ACHN (cell line): ENCODE measurements at regions not wholly inside any gene's neighbourhood (a gene's known extent, or its start where the extent isn't known, plus 50 kb on each side); places are given as distances from the start of the nearest gene placed in this dataset.
"Not testable (repeated sequence)": the region's sequence is repeated elsewhere in the genome, so short reads cannot be mapped to it uniquely, and the experiment has no call there.

ENCODE experiments used
- DNase-seq: peaks from one replicate; pipeline ENCODE4 v3.0.0-alpha.2; 2015
- in situ Hi-C: cut with HindIII; loops from 2 replicates; pipeline ENCODE4 v1.10.0; 2017; ENCODE audit warnings: low sequenced_read_pairs, low pct_ligation_motif_present, low pct_unique_long_range_greater_than_20kb

- in situ Hi-C loops = no loop called here
- no peak for DNase-seq
These were observed 419.2 kb downstream of the AASDHPPT start for GRCh38 chr11:106496677-106497076.

DNA sequence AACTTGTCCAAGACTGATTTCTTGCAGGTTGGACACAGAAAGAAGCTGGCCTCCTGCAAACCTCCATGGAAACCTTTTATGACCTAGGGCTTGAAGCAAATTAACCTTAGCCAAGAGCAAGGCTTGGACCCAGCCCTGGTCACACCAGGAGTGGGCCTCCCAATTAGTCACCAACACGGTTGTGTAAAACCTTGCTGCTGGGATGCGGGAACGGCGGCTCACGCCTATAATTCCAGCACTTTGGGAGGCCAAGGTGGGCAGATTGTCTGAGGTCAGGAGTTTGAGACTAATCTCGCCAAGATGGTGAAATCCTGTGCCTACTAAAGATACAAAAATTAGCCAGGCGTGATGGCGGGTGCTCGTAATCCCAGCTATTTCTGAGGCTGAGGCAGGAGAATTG, 419.9 kb downstream of the AASDHPPT start:
- in situ Hi-C loops = no loop called here
- no peak for DNase-seq

- in situ Hi-C loops = no loop called here
- no peak for DNase-seq
These were observed 420.4 kb downstream of the AASDHPPT start for GRCh38 chr11:106497822-106498221.

GRCh38 chr11:106503901-106504300, 426.4 kb downstream of the AASDHPPT start:
- in situ Hi-C loops = no loop called here
- peak; percentile 80 for DNase-seq

- no peak for DNase-seq
- in situ Hi-C loops = no loop called here
These were observed 430.3 kb downstream of the AASDHPPT start for GRCh38 chr11:106507645-106508306.

DNA sequence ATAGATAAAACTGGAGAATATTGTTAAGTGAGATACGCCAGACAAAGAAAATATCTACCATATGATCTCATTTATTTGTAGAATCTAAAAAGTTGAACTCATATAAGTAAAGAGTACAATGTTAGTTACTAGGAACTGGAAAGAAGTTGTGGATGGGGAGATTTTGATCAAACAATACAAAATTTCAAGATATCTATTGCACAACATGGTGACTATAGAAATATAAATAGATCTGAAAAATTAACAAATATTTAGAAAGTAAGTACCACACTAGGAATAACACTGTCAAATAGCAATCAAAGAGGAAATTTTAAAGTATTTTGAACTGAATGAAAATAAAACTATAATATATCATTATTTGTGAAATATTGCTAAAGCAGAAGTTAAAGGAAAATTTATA, 437.2 kb downstream of the AASDHPPT start:
- in situ Hi-C loops = no loop called here
- no peak for DNase-seq

- in situ Hi-C loops = no loop called here
- DNase-seq = no peak
These were observed 440.0 kb downstream of the AASDHPPT start for GRCh38 chr11:106517426-106517825.

DNA sequence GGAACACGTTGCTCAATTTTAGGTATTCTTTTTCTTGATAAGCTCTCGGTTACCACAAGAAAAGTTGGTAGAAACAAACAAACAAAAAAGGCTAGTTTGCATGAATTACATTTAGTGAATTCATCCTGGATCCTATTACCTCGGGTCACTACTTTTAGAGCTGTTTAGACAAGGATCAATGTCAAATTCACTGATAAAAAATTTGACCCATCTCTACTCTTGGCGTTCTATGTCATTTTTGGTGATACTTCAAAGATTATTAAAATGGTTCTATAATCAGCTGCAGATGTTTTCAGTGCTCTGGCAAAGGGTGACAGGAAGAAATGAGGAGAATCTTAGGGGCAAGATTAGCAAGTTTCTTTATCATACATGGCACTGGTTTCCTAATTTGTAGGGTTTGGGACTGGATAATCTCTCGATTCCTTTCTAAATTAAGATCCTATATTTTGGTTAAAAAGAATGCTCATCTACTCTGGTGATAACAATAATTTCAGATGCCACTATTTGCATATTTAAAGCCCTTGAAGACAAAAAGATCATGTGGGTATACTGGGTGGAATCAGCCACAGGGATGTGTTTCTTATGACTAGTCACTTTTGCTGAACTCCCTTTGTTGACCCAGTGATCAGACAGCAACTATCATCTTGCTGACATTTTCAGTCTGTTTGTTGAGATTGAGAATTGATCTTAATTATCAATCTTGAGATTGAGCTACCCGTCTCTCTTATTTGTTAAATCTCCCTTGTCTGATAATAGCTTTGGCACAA, 442.9 kb downstream of the AASDHPPT start:
- no peak for DNase-seq
- in situ Hi-C loops = no loop called here

DNA sequence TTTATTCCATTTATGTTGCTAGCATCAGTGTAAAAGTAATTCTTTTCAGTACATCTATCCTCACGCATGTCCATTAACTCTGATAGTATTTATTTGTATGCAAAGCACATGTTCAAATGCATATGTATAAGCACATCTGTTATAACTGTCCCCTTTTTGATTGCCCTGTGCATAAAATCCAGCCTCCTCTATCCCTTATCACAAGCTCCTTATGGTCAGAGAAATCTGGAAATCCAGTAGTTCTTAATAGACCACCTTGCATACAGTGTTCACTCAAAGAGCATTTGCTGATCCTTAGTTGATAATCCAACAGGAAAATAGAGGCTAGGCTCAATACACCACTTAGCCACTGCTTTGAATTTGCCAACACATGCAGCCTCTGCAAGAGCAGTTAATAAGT, 443.5 kb downstream of the AASDHPPT start:
- DNase-seq = no peak
- in situ Hi-C loops = no loop called here

DNA sequence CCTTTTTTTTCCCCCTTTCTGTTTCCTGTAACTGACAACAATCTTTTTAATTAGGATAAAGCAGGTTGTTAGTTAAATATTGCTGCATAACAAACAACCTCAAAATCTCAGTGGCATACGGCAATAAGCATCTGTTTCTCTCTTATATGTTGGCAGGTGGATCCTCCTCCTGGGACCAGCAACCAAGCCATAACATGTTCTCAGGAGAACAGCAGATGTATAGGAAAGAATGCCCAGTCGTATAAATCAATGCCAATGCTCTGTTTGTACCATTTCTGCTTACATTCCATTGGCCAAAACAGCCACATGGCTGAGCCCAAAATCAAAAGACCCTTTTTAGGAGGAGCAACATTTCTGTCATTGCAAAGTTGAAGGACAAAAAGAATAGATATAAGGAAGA, 445.7 kb downstream of the AASDHPPT start:
- DNase-seq = no peak
- in situ Hi-C loops = no loop called here

DNA sequence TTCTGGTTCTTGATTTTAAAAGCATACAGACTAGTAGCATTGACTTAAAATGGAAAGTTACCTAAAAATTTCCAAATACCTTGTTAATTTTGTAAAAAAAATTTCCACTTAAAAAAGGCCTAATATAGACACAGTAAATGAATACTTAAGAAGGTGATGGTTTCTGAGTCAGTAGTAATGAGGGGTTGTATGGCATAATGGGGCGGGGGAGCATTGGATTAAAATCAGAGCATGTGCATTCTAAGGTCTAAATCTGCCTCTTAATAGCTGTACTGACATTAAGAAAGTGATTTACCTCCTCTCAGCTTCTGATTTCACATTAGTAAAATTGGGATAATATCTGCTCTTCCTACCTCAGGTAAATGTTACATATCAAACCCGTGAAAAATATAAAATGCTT, 446.5 kb downstream of the AASDHPPT start:
- in situ Hi-C loops = no loop called here

DNA sequence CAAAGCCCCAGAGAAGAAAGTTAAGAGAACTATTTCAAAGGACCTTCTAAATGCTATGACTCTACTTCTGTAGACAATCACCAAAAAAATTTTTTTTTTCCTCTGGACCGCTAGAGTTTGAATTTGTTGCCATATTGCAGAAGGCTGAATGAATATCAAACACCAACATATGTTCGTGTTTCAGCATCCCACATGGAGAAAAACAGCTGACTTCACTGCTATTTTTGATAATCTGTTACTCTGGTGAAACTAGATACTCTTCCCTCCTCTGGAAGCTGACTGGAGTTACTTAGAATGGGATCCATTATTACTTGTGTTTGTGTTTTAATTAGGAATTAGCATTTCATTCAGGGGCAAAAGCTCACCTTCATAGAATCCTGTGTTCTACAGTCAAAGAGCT, 447.0 kb downstream of the AASDHPPT start:
- no peak for DNase-seq
- in situ Hi-C loops = no loop called here

More for the DNA sequence above, 446.5 kb downstream of the AASDHPPT start:
- DNase-seq = no peak

DNA sequence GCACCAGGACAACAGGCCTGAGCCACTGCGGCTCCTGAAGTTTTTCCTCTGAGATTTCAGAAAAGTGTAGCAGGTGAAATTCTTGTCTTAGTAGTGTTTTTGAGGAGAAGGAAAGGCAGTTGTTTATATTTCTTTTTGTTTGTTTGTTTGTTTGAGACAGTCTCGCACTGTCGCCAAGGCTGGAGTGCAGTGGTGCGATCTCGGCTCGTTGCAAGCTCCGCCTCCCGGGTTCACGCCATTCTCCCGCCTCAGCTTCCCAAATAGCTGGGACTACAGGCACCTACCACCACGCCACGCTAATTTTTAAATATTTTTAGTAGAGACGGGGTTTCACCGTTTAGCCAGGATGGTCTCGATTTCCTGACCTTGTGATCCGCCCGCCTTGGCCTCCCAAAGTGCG, 454.2 kb downstream of the AASDHPPT start:
- in situ Hi-C loops, DNase-seq: not testable (repeated sequence)

DNA sequence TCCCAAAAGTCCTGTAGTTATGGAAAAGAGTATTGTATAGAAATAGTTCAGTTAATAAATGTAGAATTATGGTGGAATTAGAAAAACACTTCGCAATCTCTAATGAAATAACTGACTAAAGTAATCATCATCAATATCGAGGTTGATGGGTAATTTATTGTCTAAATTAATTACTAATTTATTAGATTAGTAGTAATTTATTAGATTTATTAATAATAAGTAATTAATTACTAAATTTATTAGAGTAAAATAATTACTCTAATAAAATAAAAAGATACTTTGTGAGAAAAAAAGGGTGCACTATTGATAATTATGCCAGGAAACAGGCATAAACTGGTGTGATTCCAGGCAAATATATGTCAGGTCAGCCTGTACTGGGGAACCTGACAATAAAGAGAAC, 455.6 kb downstream of the AASDHPPT start:
- no peak for DNase-seq
- in situ Hi-C loops = no loop called here

DNA sequence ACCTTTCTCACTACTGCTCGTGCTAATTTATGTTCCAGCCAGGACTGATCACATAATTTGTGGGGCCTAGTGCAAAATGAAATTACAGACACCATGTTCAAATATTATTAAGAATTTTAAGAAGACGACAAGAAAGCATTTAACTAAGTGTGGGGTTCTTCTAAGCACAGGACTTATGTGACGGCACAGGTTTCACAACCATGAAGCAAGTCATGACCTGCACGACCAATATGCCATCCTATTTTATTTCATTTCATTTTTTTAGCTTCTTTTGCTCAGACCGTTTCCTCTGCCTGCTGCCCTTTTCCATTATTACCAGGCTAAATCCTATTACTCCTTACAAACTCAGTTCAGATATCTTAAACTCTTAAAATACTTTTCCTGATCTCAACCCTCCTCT, 462.5 kb downstream of the AASDHPPT start:
- in situ Hi-C loops = no loop called here
- no peak for DNase-seq

DNA sequence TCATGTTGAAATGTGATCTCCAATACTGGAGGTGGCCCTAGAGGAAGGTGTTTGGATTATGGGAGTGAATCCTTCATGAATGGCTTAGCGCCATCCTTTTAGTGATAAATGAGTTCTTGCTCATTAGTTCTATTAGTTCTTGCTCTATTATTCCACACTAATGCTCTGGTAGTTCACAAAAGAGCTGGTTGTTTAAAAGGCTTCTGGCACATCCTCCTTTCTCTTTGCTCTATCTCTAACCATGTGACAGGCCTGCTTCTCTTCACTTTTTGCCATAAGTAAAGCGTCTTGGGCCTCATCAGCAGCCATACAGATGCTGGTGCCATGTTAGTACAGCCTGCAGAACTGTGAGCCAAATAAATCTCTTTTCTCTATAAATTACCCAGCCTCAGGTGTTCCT, 469.9 kb downstream of the GUCY1A2 start:
- in situ Hi-C loops = no loop called here

DNA sequence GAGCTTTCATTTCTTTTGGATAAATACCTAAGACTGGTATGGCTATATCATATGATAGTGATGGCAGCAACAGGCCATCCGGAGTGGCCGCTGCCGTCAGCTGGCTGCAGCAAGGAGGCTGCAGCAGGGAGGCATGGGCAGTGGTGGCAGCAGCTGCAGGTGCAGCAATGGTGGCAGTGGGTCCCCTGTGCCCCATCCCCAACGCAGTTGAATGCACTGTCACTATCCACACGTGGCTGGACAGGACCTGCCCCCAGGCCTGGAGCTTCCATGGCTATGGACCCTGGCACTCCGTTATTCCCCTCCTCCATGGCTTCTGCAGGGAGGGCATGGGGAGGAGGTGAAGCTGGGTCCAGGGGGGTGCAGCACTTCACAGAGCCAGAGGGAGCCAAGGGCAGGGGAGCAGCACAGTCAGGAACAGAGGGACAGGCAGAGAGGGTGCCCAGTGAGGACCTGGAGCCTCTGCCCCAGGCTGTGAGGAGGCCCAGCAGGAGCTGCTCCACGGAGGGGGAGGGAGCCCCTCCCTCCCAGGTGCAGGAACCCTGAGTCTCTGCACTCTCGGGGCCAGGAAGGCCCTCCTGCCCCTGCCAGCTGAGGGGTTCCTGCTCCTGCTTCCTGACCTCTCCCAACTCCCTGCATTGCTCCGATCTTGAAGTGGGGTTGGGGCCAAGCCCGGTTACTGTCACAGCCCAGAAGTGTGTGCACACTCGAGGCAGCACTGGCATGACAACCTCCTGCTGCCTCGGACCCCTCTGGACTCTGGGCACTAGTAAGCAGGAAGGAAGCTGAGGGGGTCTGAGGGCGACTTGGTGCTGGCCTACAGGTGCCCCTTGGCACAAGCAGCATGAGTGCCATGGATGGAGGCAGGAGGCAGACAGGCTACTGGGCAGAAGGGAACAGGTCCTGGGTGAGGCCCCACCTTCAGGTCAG, 466.3 kb downstream of the GUCY1A2 start:
- in situ Hi-C loops = no loop called here
- no peak for DNase-seq

More for the DNA sequence above, 469.9 kb downstream of the GUCY1A2 start:
- no peak for DNase-seq

DNA sequence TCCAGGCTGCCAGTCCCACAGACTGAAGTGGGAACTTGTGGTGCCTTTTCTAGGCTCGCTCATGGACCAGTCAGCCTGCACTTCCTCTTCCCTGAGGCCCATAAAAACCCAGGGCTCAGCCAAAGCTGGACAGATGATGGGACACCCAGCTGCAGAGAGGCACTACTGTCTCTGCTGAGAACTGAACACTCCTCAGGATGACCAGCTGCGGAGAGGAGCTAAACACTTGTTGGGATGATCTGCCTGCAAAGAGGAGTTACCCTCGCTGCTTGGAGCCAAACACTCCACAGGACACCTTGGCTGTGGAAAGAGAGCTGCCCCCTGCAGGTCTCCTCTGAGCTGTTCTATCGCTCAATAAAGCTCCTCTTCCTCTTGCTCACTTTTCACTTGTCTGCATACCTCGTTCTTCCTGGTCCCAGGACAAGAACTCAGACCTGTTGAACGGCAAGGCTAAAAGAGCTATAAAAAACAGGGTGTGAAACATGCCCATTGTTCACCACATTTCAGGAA, 465.5 kb downstream of the GUCY1A2 start:
- in situ Hi-C loops = no loop called here
- no peak for DNase-seq

- in situ Hi-C loops = no loop called here
- no peak for DNase-seq
These were observed 465.0 kb downstream of the GUCY1A2 start for GRCh38 chr11:106553304-106553703.
